Neuronal stem cell (in vitro differentiated cells): ENCODE measurements at regions not wholly inside any gene's neighbourhood (a gene's known extent, or its start where the extent isn't known, plus 50 kb on each side); places are given as distances from the start of the nearest gene placed in this dataset.

Experiments used
- DNase-seq: peaks from one replicate; pipeline ENCODE4 v3.0.0-alpha.2; 2013; ENCODE audit warnings: low spot score
- H2AFZ ChIP-seq: one replicate; pipeline ENCODE4 v1.6.1; 2013; ENCODE audit warnings: mild to moderate bottlenecking, low read length, inconsistent platforms
- H2AK5ac ChIP-seq: 2 replicates; pipeline ENCODE4 v1.6.1; 2013; ENCODE audit warnings: low read depth, mild to moderate bottlenecking, inconsistent platforms, low read length, moderate library complexity, mixed read lengths
- H2BK120ac ChIP-seq: 2 replicates; pipeline ENCODE4 v1.6.1; 2013; ENCODE audit warnings: low read depth, mild to moderate bottlenecking, inconsistent platforms, low read length, moderate library complexity, mixed read lengths
- H2BK12ac ChIP-seq: one replicate; pipeline ENCODE4 v1.6.1; 2013; ENCODE audit warnings: low read length, inconsistent platforms
- H2BK15ac ChIP-seq: 2 replicates; pipeline ENCODE4 v1.6.1; 2013; ENCODE audit warnings: mild to moderate bottlenecking, low read length, inconsistent platforms, mixed read lengths
- H2BK5ac ChIP-seq: one replicate; pipeline ENCODE4 v1.6.1; 2013; ENCODE audit warnings: inconsistent platforms, mild to moderate bottlenecking, low read length, moderate library complexity
- H3K14ac ChIP-seq: one replicate; pipeline ENCODE4 v1.6.1; 2013; ENCODE audit warnings: low read length, inconsistent platforms
- H3K18ac ChIP-seq: 2 replicates; pipeline ENCODE4 v1.6.1; 2013; ENCODE audit warnings: low read length, inconsistent platforms
- H3K23ac ChIP-seq: 2 replicates; pipeline ENCODE4 v1.6.1; 2013; ENCODE audit warnings: low read depth, mild to moderate bottlenecking, mixed read lengths, low read length, inconsistent platforms; ENCODE audit not compliant: poor library complexity
- H3K27ac ChIP-seq: replicated peaks from 3 replicates; pipeline ENCODE4 v1.5.1; 2013; ENCODE audit warnings: low read length, inconsistent platforms
- H3K27me3 ChIP-seq, 3 experiments: 2 replicates each; pipeline ENCODE4 v1.6.1; 2013; ENCODE audit warnings: low read length in 3 of 3, mild to moderate bottlenecking in 2 of 3, inconsistent platforms in 1 of 3, low read depth in 1 of 3, mixed read lengths in 1 of 3, moderate library complexity in 1 of 3; ENCODE audit not compliant: control insufficient read depth in 3 of 3, insufficient read depth in 3 of 3
- H3K36me3 ChIP-seq, 2 donors: replicated peaks in 1 of 2; 2 replicates each; pipeline ENCODE4 v1.6.1; 2013; ENCODE audit warnings: low read length in 2 of 2; ENCODE audit not compliant: control insufficient read depth in 2 of 2, insufficient read depth in 2 of 2
- H3K4ac ChIP-seq: 2 replicates; pipeline ENCODE4 v1.6.1; 2013; ENCODE audit warnings: inconsistent platforms, mild to moderate bottlenecking, low read length, moderate library complexity
- H3K4me1 ChIP-seq, 2 donors: 1 replicate in 1 of 2; 2 replicates in 1 of 2; pipeline ENCODE4 v1.6.1; 2013; ENCODE audit warnings: low read length in 2 of 2, low read depth in 1 of 2; ENCODE audit not compliant: control insufficient read depth in 2 of 2, insufficient read depth in 1 of 2
- H3K4me2 ChIP-seq: one replicate; pipeline ENCODE4 v1.6.1; 2013; ENCODE audit warnings: mild to moderate bottlenecking, low read length, inconsistent platforms; ENCODE audit not compliant: insufficient read depth, poor library complexity, severe bottlenecking
- H3K4me3 ChIP-seq, 2 donors: 2 replicates each; pipeline ENCODE4 v1.5.1; 2013; ENCODE audit warnings: low read length in 2 of 2, mild to moderate bottlenecking in 2 of 2, inconsistent platforms in 1 of 2, moderate library complexity in 1 of 2
- H3K79me1 ChIP-seq: one replicate; pipeline ENCODE4 v1.6.1; 2013; ENCODE audit warnings: low read depth, mild to moderate bottlenecking, inconsistent platforms, low read length, moderate library complexity
- H3K9ac ChIP-seq: one replicate; pipeline ENCODE4 v1.6.1; 2013; ENCODE audit warnings: mild to moderate bottlenecking, low read depth, low read length, inconsistent platforms; ENCODE audit not compliant: poor library complexity
- H3K9me3 ChIP-seq, 2 donors: replicated peaks in 1 of 2; 2 replicates each; pipeline versions ENCODE3 to v1.6.1; 2013; ENCODE audit warnings: low read length in 2 of 2, mild to moderate bottlenecking in 2 of 2, inconsistent platforms in 1 of 2, low read depth in 1 of 2, mixed read lengths in 1 of 2, moderate library complexity in 1 of 2; ENCODE audit not compliant: control insufficient read depth in 2 of 2, insufficient read depth in 1 of 2
- H4K8ac ChIP-seq: one replicate; pipeline ENCODE4 v1.6.1; 2013; ENCODE audit warnings: low read depth, mild to moderate bottlenecking, inconsistent platforms, low read length, moderate library complexity
- H4K91ac ChIP-seq: one replicate; pipeline ENCODE4 v1.6.1; 2013; ENCODE audit warnings: low read length, low read depth, mild to moderate bottlenecking, inconsistent platforms; ENCODE audit not compliant: poor library complexity
- WGBS, 2 donors: extraction: QIAGEN DNeasy Blood & Tissue Kit; methylation state at CpG; one replicate each; pipeline ENCODE4 v1.1.7; 2013; ENCODE audit warnings: missing lambda C conversion rate in 2 of 2, mixed read lengths in 1 of 2; ENCODE audit not compliant: insufficient read length in 2 of 2, insufficient replicate concordance in 1 of 2; ENCODE audit errors: extremely low coverage in 2 of 2; 5-methylcytosine and 5-hydroxymethylcytosine counted together

GRCh38 chr13:90797335-90797734, 550.2 kb upstream of the MIR17HG start:
- Histone ChIP-seq H2BK5ac (no peak overlapping the region), H3K18ac (no peak overlapping the region), H2AFZ (no peak overlapping the region), H2BK12ac (no peak overlapping the region), H2BK120ac (no peak overlapping the region), H3K23ac (no peak overlapping the region), H2BK15ac (no peak overlapping the region), H3K4me2 (no peak overlapping the region), H3K9me3 (no peaks in the 10 kb centered on the region), H3K79me1 (no peaks in the 10 kb centered on the region), H3K27ac (no peak overlapping the region), H3K4me3 (no peak overlapping the region), H3K27me3 (no peaks in the 10 kb centered on the region), H3K14ac (no peak overlapping the region), H4K91ac (no peak overlapping the region), H2AK5ac (no peak overlapping the region), H3K9ac (no peak overlapping the region), H3K36me3 (no peaks in the 10 kb centered on the region), H3K4ac (no peak overlapping the region), H4K8ac (no peak overlapping the region), H3K4me1 (no peaks in the 10 kb centered on the region)
- no peak for DNase-seq
- no CpG with 5 or more reads among the region's 2 CpGs for WGBS, 2 donors

DNA sequence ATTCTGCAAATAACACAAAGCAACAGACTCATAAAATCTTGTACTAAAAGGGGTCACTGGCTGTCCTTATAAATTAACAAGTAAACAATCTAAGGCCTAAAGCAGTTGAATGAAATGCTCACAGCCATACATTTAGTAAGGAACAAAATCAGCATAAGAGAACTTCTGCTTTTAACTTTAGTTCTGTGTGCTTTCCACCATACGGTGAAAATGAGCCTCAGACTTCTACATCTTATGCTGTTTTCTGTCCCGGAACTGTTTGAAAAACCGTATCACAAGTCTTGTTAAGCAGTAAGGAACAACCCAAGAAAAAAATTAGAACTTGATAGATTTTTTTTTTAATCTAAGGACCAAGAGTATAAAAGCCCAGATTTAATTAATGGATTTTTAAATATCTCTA, 549.1 kb upstream of the MIR17HG start:
- Histone ChIP-seq H2AK5ac (no peak overlapping the region), H2BK15ac (no peak overlapping the region), H3K27ac (no peak overlapping the region), H4K91ac (no peak overlapping the region), H3K4me2 (no peak overlapping the region), H2BK5ac (no peak overlapping the region), H3K79me1 (no peaks in the 10 kb centered on the region), H3K14ac (no peak overlapping the region), H3K9ac (no peak overlapping the region), H3K9me3 (no peaks in the 10 kb centered on the region), H2AFZ (no peak overlapping the region), H3K4me3 (no peak overlapping the region), H2BK120ac (no peak overlapping the region), H4K8ac (no peak overlapping the region), H3K4me1 (no peaks in the 10 kb centered on the region), H3K27me3 (no peaks in the 10 kb centered on the region), H3K36me3 (no peaks in the 10 kb centered on the region), H3K18ac (no peak overlapping the region), H3K23ac (no peak overlapping the region), H3K4ac (no peak overlapping the region), H2BK12ac (no peak overlapping the region)
- no peak for DNase-seq
- WGBS, 2 donors: no CpG with 5 or more reads among the region's 3 CpGs

GRCh38 chr13:90800082-90800746, 547.3 kb upstream of the MIR17HG start:
- H4K91ac ChIP-seq: no peak overlapping the region
- H2BK120ac ChIP-seq: no peak overlapping the region
- no peak overlapping the region for H3K4me2 ChIP-seq
- H3K79me1 ChIP-seq: no peaks in the 10 kb centered on the region
- no peak overlapping the region for H3K27ac ChIP-seq
- H2BK5ac ChIP-seq: no peak overlapping the region
- DNase-seq: no peak
- no peaks in the 10 kb centered on the region for H3K36me3 ChIP-seq
- H3K9ac ChIP-seq: no peak overlapping the region
- no peak overlapping the region for H4K8ac ChIP-seq
- no CpG with 5 or more reads among the region's 3 CpGs for WGBS, 2 donors
- no peak overlapping the region for H3K4me3 ChIP-seq
- no peak overlapping the region for H2BK12ac ChIP-seq
- no peaks in the 10 kb centered on the region for H3K4me1 ChIP-seq
- no peak overlapping the region for H2AK5ac ChIP-seq
- no peak overlapping the region for H3K14ac ChIP-seq
- H3K4ac ChIP-seq: no peak overlapping the region
- no peak overlapping the region for H2BK15ac ChIP-seq
- H3K18ac ChIP-seq: no peak overlapping the region
- H3K27me3 ChIP-seq: no peaks in the 10 kb centered on the region
- no peak overlapping the region for H3K23ac ChIP-seq
- H3K9me3 ChIP-seq: no peaks in the 10 kb centered on the region
- no peak overlapping the region for H2AFZ ChIP-seq

- Histone ChIP-seq H3K4ac (no peak overlapping the region), H4K8ac (no peak overlapping the region), H3K4me2 (no peak overlapping the region), H2AFZ (peak overlapping the region; percentile 43), H3K23ac (no peak overlapping the region), H4K91ac (no peak overlapping the region), H3K9me3 (no peaks in the 10 kb centered on the region), H2BK12ac (no peak overlapping the region), H3K18ac (no peak overlapping the region), H3K79me1 (no peaks in the 10 kb centered on the region), H2BK5ac (no peak overlapping the region), H3K9ac (no peak overlapping the region), H3K4me1 (no peaks in the 10 kb centered on the region), H3K14ac (no peak overlapping the region), H2BK120ac (no peak overlapping the region), H3K36me3 (no peaks in the 10 kb centered on the region), H3K27ac (no peak overlapping the region), H3K27me3 (no peaks in the 10 kb centered on the region), H2AK5ac (no peak overlapping the region), H3K4me3 (no peak overlapping the region), H2BK15ac (no peak overlapping the region)
- no CpG with 5 or more reads among the region's 7 CpGs for WGBS, 2 donors
- DNase-seq: no peak
These were observed 545.9 kb upstream of the MIR17HG start for GRCh38 chr13:90801621-90802020.
